SK-N-MC (cell line): ENCODE measurements at regions not wholly inside any gene's neighbourhood (a gene's known extent, or its start where the extent isn't known, plus 50 kb on each side); places are given as distances from the start of the nearest gene placed in this dataset.

Experiments
- DNase-seq: peaks from one replicate; pipeline ENCODE4 v3.0.0-alpha.2; 2011; ENCODE audit warnings: low read depth, low spot score
- H3K27ac ChIP-seq: fragments of 200-600 bp; sonication (generic); 2 replicates; pipeline ENCODE4 v1.5.1; 2016; ENCODE audit warnings: mixed run types
- H3K36me3 ChIP-seq: fragments of 200-600 bp; sonication (generic); 2 replicates; pipeline ENCODE4 v1.6.1; 2017; ENCODE audit warnings: antibody characterized with exemption, low read length, mixed read lengths; ENCODE audit not compliant: insufficient read depth
- H3K4me3 ChIP-seq: fragments of 200-600 bp; sonication (generic); 2 replicates; pipeline ENCODE4 v1.5.1; 2016
- H3K9ac ChIP-seq: fragments of 200-600 bp; sonication (generic); 2 replicates; pipeline ENCODE4 v1.8.0; 2017; ENCODE audit warnings: mixed run types, mixed read lengths; ENCODE audit not compliant: insufficient read length
- H3K9me3 ChIP-seq: fragments of 200-600 bp; sonication (generic); 2 replicates; pipeline ENCODE4 v1.6.1; 2017; ENCODE audit warnings: low read depth, mild to moderate bottlenecking, antibody characterized with exemption, low read length, moderate library complexity, mixed read lengths
- EZH2 ChIP-seq: fragments of 200-600 bp; sonication (generic); IDR thresholded peaks from one replicate; pipeline ENCODE4 v1.6.1; 2017; ENCODE audit warnings: antibody characterized with exemption
- FOXP2 ChIP-seq: optimal IDR thresholded peaks from 2 replicates; pipeline ENCODE3; 2011; ENCODE audit warnings: mild to moderate bottlenecking, moderate library complexity; ENCODE audit not compliant: insufficient read depth; ENCODE audit errors: extremely low read length, control extremely low read depth
- POLR2AphosphoS5 ChIP-seq: IDR thresholded peaks from 2 replicates; pipeline ENCODE4 v1.6.1; 2012; ENCODE audit warnings: mild to moderate bottlenecking, low read depth, low read length, borderline replicate concordance

DNA sequence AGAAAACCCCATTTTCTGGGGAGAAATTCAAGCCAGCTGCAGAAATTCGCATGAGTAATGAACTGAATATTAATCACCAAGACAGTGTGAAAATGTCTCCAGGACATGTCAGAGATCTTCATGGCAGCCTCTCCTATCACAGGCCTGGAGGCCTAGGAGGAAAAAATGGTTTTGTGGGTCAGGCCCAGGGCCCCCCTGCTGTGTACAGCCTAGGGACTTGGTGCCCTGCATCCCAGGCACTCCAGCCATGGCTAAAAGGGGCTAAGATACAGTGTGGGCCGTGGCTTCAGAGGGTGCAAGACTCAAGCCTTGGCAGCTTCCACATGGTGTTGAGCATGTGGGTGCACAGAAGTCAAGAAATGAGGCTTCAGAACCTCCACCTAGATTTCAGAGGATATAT lies 185.9 kb upstream of the GATB start:
- no peak overlapping the region for H3K9ac ChIP-seq
- no peak overlapping the region for H3K4me3 ChIP-seq
- no peak overlapping the region for H3K27ac ChIP-seq
- H3K9me3 ChIP-seq = no peaks in the 10 kb centered on the region
- DNase-seq = no peak
- TF ChIP-seq EZH2 = no peak
- TF ChIP-seq POLR2AphosphoS5 = no peak
- no peak for TF ChIP-seq FOXP2
- H3K36me3 ChIP-seq = no peaks in the 10 kb centered on the region

DNA sequence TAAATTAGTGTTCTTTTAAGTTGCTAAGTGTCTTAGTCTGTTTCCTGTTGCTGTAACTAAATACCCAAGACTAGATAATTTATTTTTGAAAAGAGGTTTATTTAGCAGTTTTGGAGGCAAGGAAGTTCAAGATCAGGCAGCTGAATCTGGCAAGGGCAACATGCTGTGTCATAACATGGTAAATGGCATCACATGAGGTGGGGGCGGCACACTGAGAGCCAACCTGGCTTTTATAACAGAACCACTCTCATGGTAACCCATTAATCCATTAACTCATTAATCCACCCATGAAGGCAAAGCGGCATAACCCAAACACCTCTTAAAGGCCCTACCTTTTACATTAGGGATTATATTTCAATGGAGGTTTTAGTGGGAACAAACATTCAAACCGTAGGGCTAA lies 182.2 kb upstream of the GATB start:
- no peaks in the 10 kb centered on the region for H3K36me3 ChIP-seq
- H3K27ac ChIP-seq = no peak overlapping the region
- TF ChIP-seq FOXP2 (no peak), EZH2 (no peak), POLR2AphosphoS5 (no peak)
- DNase-seq = no peak
- H3K9me3 ChIP-seq = no peaks in the 10 kb centered on the region
- no peak overlapping the region for H3K9ac ChIP-seq
- no peak overlapping the region for H3K4me3 ChIP-seq

- Histone ChIP-seq H3K36me3 (no peaks in the 10 kb centered on the region), H3K27ac (no peak overlapping the region), H3K4me3 (no peak overlapping the region), H3K9ac (no peak overlapping the region), H3K9me3 (no peaks in the 10 kb centered on the region)
- TF ChIP-seq FOXP2 = no peak
- TF ChIP-seq EZH2 = no peak
- TF ChIP-seq POLR2AphosphoS5 = no peak
- DNase-seq = no peak
These were observed 180.3 kb upstream of the GATB start for GRCh38 chr4:151940926-151941617.

DNA sequence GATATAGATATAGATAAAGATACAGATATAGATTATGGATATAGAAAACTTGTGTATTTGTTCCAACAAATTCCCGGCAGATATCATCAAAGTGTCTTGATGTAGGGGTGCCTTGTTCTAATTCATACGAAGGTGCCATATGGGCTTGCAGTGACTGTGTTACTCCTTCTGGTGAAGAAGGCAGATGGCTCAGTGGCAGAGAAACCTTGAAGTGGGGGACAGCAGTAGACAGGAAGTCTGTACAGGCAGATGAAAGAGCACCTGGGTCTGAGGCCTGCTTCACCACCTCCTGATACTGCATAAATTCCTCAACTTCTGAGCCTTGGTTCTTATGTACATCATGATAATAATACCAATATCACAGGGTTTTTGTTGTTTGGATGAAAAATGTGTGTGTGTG lies 179.5 kb upstream of the GATB start:
- Histone ChIP-seq H3K27ac (no peak overlapping the region), H3K36me3 (no peaks in the 10 kb centered on the region)

DNA sequence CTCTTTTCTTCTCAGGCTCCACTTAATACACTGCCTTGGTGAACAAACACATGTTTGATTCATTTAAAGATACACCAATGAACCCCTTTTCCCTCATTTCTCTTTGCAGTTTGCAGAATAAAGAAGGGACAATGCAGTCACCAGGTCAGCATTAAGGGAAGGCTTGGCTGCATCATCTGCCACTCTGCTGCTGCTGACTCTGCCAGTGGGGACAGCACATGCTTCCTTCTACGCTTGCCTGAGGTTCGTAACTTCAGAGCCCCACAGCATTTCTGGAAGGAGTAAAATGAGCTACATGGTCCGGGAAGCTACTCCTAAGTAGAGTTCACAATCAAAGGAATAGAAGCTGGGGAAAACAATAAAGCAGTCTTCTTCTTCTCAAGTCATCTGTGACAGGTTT lies 178.9 kb upstream of the GATB start:
- Histone ChIP-seq H3K4me3 (no peak overlapping the region), H3K27ac (no peak overlapping the region), H3K9ac (no peak overlapping the region), H3K9me3 (no peaks in the 10 kb centered on the region), H3K36me3 (no peaks in the 10 kb centered on the region)
- no peak for DNase-seq
- no peak for TF ChIP-seq EZH2
- no peak for TF ChIP-seq FOXP2
- no peak for TF ChIP-seq POLR2AphosphoS5

More for the DNA sequence above, 179.5 kb upstream of the GATB start:
- DNase-seq = no peak
- Histone ChIP-seq H3K9ac (no peak overlapping the region), H3K4me3 (no peak overlapping the region), H3K9me3 (no peaks in the 10 kb centered on the region)
- TF ChIP-seq POLR2AphosphoS5 = no peak
- TF ChIP-seq FOXP2 = no peak
- TF ChIP-seq EZH2 = no peak

- H3K9me3 ChIP-seq = no peaks in the 10 kb centered on the region
- TF ChIP-seq POLR2AphosphoS5 = no peak
- DNase-seq = no peak
- no peaks in the 10 kb centered on the region for H3K36me3 ChIP-seq
- no peak overlapping the region for H3K9ac ChIP-seq
- H3K4me3 ChIP-seq = no peak overlapping the region
- no peak overlapping the region for H3K27ac ChIP-seq
These were observed 174.6 kb upstream of the GATB start for GRCh38 chr4:151935411-151935810.

DNA sequence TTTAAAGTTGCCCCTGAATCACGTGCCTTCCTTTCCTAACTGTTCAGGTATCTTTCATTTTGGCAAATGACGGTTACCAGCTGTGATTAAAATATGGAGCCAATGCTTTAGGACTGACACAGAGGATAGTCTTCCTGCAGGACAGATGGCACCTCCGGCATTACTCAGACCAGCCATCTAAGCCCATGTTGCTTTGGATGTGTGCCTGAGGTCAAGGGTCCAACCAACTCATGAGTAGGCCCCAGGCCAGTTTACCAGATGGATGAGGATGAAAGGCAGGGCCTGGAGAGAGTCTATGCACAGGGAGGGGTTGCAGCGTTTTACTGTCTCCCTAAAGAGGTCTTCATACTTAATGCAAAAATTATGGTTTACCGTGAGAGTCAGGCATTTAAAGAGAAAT lies 174.0 kb upstream of the GATB start:
- H3K27ac ChIP-seq = no peak overlapping the region

GRCh38 chr4:151933122-151933827 lies 172.5 kb upstream of the GATB start:
- no peak overlapping the region for H3K27ac ChIP-seq
- no peak for DNase-seq
- no peaks in the 10 kb centered on the region for H3K36me3 ChIP-seq
- TF ChIP-seq POLR2AphosphoS5 = no peak
- no peak for TF ChIP-seq EZH2
- TF ChIP-seq FOXP2 = no peak
- no peaks in the 10 kb centered on the region for H3K9me3 ChIP-seq
- no peak overlapping the region for H3K4me3 ChIP-seq
- H3K9ac ChIP-seq = no peak overlapping the region

More for the DNA sequence above, 174.0 kb upstream of the GATB start:
- Histone ChIP-seq H3K9me3 (no peaks in the 10 kb centered on the region), H3K9ac (no peak overlapping the region), H3K4me3 (no peak overlapping the region), H3K36me3 (no peaks in the 10 kb centered on the region)
- no peak for DNase-seq
- TF ChIP-seq EZH2 (no peak), FOXP2 (no peak), POLR2AphosphoS5 (no peak)

GRCh38 chr4:151931563-151931962 lies 170.8 kb upstream of the GATB start:
- TF ChIP-seq EZH2 (no peak), FOXP2 (no peak), POLR2AphosphoS5 (no peak)
- DNase-seq = no peak
- H3K9me3 ChIP-seq = no peaks in the 10 kb centered on the region

More at GRCh38 chr4:151931563-151931962, 170.8 kb upstream of the GATB start:
- no peak overlapping the region for H3K27ac ChIP-seq
- no peak overlapping the region for H3K4me3 ChIP-seq
- no peaks in the 10 kb centered on the region for H3K36me3 ChIP-seq
- H3K9ac ChIP-seq = no peak overlapping the region
